Fibroblast of mammary gland (primary cell): ENCODE measurements at regions not wholly inside any gene's neighbourhood (a gene's known extent, or its start where the extent isn't known, plus 50 kb on each side); places are given as distances from the start of the nearest gene placed in this dataset.
"Not testable (repeated sequence)": the region's sequence is repeated elsewhere in the genome, so short reads cannot be mapped to it uniquely, and the experiment has no call there.

ENCODE experiments used
- DNase-seq: peaks from one replicate; pipeline ENCODE4 v3.0.0-alpha.2; 2010; ENCODE audit warnings: low read depth
- H3K4me3 ChIP-seq: 2 replicates; pipeline ENCODE4 v1.5.1; 2011; ENCODE audit warnings: low read depth, mild to moderate bottlenecking, low read length, moderate library complexity; ENCODE audit not compliant: control insufficient read depth
- CTCF ChIP-seq: conservative IDR thresholded peaks from 2 replicates; pipeline ENCODE4 v1.5.1; 2011; ENCODE audit warnings: low read depth, low read length, inconsistent platforms; ENCODE audit not compliant: control insufficient read depth, insufficient read depth

GRCh38 chr5:2817031-2817603 is 65.6 kb upstream of the IRX2 start:
- no peak for DNase-seq

GRCh38 chr5:2813678-2814077 is 62.2 kb upstream of the IRX2 start:
- H3K4me3 ChIP-seq, result no peak overlapping the region
- TF ChIP-seq CTCF, result no peak
- DNase-seq, result no peak

More at GRCh38 chr5:2817031-2817603, 65.6 kb upstream of the IRX2 start:
- no peak overlapping the region for H3K4me3 ChIP-seq
- no peak for TF ChIP-seq CTCF

GRCh38 chr5:2810644-2811043 is 59.2 kb upstream of the IRX2 start:
- no peak for TF ChIP-seq CTCF
- no peak for DNase-seq
- H3K4me3 ChIP-seq, result no peak overlapping the region

- not testable (repeated sequence) for DNase-seq, H3K4me3 ChIP-seq
These were observed 55.8 kb upstream of the IRX2 start for GRCh38 chr5:2807244-2807643.

GRCh38 chr5:2806176-2806575 is 54.7 kb upstream of the IRX2 start:
- H3K4me3 ChIP-seq, result no peak overlapping the region
- no peak for TF ChIP-seq CTCF

GRCh38 chr5:2805080-2805479 is 53.6 kb upstream of the IRX2 start:
- no peak for DNase-seq
- no peak overlapping the region for H3K4me3 ChIP-seq
- TF ChIP-seq CTCF, result no peak

More at GRCh38 chr5:2806176-2806575, 54.7 kb upstream of the IRX2 start:
- no peak for DNase-seq

GRCh38 chr5:2803751-2804150 is 52.3 kb upstream of the IRX2 start:
- TF ChIP-seq CTCF, result no peak
- no peak for DNase-seq

More at GRCh38 chr5:2803751-2804150, 52.3 kb upstream of the IRX2 start:
- H3K4me3 ChIP-seq, result no peak overlapping the region
